ENCODE measurements at regions not wholly inside any gene's neighbourhood (a gene's known extent, or its start where the extent isn't known, plus 50 kb on each side); places are given as distances from the start of the nearest gene placed in this dataset.
"Not testable (repeated sequence)": the region's sequence is repeated elsewhere in the genome, so short reads cannot be mapped to it uniquely, and the experiment has no call there.

DNA sequence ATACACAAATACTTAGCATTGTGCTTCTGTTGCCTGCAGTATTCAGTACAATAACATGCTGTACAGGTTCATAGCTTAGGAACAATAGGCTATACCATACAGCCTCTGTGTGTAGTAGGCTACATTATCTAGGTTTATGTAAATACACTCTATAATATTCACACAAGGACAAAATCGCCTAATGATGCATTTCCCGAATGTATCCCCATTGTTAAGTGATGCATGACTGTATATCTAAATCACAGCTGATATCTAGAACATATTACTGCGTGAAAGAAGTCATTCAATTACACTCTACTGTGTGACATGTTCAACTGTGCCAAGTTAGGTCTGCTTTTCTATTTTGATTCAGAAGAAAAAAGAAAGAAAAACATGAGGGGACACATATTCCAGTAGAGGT is 633.5 kb downstream of the RFPL4B start:
- no peak for DNase-seq (ENCODE audit: low read depth in 2 of 2)

DNA sequence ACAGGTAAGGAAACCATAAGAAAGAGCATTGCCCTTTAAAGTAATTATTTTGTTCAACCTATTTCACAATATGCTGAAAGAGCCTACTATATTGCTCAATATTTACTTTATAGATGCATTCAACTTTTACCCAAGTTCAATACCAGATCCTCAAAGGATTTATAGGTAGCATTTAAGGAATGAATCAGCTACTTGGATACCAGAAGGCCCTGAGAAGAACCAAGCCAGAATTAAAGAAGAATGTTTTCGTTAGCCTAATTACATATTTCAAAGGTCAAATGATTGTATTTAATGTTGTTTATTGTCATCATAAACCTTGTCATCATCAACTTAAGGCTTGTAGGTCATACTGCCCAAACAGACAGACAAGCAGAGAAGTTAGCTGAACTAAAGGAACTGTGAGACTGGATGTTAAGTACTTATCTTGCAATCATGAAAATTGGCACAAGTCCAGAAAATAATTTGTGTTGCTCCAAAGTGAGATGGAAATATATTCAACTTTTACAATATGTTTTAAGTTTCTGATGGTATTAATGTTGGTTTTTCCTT is 636.7 kb downstream of the RFPL4B start:
- DNase-seq (ENCODE audit: low read depth in 2 of 2) = no peak

DNA sequence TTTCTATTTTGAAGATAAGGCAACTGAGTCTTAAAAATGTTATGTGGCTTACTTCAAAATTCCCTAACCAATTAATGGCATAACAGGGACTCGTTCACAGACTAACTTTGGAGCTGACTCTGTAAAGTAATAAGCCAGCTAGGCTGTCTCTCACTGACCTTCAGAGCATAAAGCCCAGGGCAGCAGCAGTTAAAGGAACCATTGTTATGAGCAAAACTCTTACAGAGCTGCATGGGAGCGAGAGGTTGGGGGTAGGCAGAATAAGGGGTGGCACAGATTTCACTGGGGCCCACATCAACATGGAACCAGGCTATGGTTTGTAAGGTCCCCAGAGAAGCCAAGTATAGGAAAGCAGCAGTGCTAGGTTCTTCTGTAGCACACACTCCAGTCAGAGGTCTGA is 637.8 kb downstream of the RFPL4B start:
- no peak for DNase-seq (ENCODE audit: low read depth in 2 of 2)

DNA sequence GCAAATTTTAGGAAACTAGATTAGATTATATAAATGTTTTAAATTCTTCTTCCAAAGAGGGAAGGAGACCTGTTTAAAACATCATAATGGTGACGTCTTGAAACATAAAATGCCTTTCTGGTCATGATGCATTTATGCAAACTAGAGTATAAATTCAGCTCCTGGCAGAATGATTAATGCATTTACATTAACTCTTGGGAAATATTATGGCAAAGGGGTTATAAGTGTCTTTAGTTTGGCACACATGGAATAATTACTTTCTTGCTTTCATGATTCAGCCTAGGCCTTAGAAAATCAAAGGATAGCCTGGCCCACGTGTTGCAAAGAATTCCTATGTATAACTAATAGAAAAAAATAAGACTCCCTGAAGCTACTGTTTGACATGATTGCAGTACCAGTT is 639.2 kb downstream of the RFPL4B start:
- no peak for DNase-seq (ENCODE audit: low read depth in 2 of 2)

DNA sequence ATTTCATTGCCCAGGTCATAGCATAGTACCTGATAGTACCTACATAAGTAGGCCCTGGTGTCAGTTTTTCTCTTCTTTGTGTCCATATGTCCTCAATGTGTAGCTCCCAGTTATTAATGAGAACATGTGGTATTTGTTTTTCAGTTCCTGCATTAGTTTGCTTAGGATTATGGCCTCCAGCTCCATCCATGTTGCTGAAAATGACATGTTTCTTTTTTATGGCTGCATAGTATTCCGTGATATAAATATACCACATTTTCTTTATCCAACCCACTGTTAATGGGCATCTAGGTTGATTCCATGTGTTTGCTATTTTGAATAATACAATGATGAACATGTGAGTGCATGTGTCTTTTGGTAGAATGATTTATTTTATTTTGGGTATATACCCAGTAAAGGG is 641.6 kb downstream of the RFPL4B start:
- DNase-seq (ENCODE audit: low read depth in 2 of 2) = no peak

DNA sequence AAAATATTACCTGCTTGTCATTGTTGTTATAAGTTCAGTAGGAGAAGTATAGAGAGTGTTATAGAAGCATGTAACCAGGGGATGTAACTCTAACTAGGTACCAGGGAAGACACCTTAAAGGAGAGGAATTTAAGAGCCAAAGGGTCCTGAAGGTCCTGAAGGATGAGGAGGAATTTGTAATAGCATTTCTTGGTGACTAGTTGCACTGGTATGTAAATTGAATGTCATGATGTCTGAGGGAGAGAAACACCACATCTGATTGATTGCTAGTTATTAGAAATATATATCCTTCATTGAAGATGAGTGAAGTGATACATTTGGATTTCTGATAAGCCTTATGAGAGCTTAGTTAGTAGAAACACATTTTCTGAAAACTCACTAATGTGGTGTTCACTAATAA is 643.8 kb downstream of the RFPL4B start:
- no peak for DNase-seq (ENCODE audit: low read depth in 2 of 2)

DNA sequence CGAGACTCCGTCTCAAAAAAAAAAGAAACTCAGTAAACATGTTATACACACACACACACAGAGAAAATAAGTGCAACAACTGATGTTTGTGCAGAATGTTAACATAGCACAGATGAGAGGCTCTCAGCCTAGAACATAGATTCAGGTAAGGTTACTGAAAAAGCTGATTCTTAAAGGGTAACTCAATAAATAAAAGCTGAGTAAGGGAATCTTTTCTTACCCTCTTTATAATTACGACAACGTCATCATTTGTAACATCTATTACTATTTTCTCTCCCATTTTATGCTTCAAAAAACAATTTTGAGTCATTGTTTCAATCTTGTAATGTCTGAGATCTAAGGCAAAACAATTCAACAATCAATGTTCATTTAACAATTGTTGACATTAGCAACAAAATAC is 644.8 kb downstream of the RFPL4B start:
- DNase-seq (ENCODE audit: low read depth in 2 of 2) = no peak

DNA sequence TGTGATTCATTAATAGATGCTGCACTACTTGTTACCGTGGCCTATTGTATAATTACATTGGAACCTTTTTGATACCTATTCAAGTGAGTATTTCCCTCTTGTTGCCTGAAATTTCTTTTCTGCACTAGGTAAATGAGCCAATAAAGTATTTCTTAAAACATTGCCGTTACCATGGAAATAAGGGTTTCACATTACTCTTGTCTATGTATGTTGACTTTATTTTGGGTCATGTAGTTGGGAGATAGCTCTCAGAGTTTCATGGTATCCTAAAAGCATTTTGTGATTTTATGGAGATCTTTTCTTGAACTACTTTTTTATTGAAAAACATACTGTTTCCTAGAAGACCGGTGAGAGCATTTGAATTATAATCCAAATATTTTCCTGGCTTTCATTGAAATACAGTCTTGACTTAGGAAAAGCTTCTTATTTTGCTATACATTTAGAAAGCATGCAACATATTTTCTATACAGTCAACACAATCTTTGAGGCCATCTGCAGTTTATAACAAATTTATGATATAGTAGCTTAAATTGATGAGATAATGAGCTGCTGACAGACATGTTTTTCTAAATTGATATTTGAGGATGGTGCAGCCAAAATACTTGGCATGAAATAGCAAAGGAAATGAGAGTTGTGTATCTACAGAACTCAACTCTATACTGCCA is 650.4 kb downstream of the RFPL4B start:
- DNase-seq (ENCODE audit: low read depth in 2 of 2) = no peak

DNA sequence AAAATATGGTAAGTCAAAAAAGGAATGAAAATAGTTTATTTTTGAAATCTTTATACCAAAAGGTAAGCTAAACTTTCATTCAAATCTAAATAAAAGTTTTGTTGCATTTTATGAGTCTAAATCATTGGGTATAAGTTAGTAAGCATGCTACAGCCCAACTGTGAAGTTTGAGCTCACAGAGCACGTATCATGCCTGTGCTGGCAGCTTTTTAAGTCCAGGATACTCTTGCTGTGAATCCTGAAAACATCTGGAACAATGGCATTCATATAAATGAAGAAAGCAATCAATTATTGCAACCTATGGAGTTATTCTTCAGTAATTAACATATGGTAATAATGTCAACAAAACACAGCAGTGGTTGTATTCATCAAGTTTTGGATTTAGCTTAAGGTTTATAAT is 656.9 kb downstream of the RFPL4B start:
- no peak for DNase-seq (ENCODE audit: low read depth in 2 of 2)

DNA sequence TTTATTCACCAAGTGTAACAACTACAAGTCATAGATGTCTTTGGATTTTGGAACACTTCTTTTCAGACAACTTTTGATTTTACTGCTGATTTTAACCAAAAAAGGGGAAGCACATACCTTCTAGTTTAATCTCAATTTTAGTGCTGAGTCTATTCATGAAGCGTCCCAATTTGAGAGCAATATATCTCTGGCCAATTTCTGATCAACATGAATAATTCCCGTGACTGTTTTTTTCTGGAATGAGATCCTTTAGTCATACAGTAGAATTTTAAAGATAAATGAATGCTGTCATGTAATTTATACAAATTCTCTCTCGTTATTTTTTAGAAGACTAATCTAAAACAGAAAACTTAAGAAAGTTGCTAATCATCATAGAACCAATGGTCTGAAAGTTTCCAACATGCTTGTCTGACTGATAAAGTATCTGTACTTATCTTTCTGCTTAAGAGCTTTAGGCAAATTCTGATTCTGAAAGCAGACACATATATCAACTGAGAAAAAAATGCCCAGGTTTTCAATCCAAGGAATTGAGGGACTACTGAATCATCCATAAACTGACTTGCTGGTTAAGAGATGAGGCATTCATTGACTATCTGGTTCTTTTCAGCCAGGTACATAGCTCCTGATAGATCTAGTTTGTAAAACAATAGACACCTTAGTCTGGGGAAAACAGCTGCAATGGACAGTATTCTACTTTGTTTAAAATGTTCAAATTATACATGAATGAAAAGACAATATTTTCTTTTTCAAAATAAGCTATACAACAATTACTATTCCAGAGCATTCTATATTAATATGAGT is 657.5 kb downstream of the RFPL4B start:
- no peak for DNase-seq (ENCODE audit: low read depth in 2 of 2)

DNA sequence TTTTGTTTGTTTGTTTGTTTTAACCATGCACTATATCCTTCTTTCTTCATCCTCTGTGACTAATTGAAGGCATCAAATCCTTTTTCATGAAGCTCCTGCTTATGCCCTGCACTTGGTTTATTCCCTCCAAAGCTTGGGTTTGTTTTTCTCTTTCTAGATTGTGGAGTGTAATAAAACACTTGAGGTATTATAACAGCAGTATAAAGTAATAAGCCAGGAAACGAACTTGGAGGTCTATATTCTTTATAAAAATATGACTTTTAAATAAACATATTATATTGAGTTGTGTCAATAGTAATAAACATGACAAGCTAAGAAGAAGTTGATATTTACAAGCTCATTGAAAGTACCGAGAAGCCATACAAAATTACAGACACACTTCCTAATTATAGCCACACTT is 659.4 kb downstream of the RFPL4B start:
- DNase-seq (ENCODE audit: low read depth in 2 of 2) = no peak

DNA sequence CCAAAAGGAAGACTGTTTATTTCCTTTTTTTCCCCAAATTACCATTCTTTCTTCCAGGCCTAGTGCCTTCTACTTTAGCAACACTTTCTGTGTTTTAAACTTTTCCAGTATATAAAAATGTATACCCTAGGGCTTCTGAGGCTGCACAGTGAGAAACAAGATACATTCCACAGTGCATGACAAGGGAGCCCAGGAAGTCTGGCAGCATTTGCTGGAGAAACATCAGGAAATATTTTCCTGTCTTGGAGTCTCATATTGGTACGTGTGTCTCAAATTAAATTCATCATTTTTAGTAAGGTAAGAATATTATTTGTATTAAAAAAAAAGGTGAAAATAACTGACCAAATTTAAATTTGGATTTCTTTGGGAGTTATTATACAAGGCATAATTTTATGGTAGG is 662.6 kb downstream of the RFPL4B start:
- no peak for DNase-seq (ENCODE audit: low read depth in 2 of 2)

DNA sequence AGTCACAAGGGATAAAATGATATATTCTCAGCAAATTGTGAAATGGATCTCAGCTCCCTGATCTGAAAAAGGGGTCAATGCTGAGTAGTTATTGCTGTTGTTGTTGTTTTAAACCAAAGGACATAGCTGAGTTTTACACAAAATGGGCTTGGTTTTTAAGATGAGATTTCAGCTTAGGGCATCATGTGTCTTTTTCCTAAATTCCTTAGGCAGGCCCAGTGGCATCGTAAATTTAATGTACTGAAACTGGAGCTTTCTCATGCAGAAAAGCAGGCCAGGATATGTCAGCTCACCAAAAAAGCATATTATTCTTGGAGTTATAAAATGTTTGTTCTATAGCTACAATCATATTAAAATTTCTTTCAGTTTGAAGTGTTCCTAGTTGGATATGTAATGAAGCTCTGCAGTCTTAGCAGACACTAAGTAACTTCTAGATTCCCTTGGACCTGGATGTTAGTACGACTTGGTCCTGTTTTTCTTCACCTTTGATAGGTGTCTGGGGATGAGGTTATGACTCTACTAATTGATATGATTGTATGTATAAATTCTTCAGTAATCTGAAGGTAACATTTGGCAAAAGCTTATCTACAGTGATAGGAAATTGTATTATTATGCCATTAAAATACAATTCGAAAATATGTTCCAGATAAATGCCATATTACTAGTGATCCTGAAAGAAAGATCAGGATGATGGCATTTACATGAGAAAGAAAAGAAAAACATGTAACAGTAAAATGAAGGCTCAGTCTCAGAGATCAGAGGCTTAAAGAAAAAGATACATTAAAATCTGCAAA is 663.3 kb downstream of the RFPL4B start:
- DNase-seq (ENCODE audit: low read depth in 2 of 2) = no peak

DNA sequence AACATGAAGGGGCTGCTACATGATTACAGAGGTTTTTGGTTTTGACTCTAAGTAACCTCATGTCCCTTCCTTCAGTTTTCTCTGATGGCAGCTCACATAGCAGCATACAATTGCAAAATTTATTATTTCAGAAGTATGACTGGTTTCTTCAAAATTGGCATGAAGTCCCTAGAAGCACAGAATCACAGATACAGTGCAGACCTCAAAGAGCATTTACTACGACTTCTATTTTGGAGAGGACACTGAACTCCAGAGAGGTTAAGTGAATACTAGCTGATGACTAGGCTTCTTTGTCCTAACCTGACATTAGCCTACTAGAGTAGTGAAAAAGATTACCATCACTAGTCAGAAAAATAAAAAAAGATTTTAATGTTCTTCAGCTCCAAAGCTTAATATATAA is 664.3 kb downstream of the RFPL4B start:
- DNase-seq (ENCODE audit: low read depth in 2 of 2) = no peak

DNA sequence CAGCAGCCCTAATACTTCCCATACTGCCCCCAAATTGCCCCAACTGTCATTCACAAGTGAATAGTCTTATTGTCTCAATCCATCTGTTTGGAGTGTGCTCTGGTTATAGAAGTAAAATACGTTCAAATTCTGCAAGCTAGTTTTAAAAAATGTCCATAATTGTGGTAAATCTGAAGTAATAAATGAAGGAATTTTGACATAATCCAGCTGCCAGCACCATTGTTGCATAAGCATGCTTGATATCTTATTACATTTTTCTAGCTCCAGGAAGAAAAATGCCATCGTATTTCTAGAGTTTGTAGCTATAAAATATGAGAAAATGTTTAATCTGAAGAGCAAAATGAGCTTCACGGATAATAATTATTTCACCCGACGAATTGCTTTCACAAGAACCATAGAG is 664.7 kb downstream of the RFPL4B start:
- DNase-seq (ENCODE audit: low read depth in 2 of 2) = no peak

DNA sequence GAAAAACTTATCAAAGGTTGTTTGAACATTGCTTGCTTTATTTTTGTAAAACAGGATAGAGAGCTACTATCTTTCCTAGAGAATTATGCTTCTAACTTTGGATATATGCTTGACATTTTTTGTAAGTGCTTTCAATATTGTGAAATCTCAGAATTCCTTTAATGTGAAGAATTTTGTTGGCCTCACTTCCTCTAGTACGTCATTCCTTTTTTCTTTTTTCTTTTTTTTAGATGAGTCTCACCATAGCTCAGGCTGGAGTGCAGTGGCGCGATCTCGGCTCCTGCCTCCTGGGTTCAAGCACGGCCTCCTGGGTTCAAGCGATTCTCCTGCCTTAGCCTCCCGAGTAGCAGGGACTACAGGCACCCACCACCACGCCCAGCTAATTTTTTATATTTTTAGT is 668.1 kb downstream of the RFPL4B start:
- DNase-seq (ENCODE audit: low read depth in 2 of 2) = no peak

DNA sequence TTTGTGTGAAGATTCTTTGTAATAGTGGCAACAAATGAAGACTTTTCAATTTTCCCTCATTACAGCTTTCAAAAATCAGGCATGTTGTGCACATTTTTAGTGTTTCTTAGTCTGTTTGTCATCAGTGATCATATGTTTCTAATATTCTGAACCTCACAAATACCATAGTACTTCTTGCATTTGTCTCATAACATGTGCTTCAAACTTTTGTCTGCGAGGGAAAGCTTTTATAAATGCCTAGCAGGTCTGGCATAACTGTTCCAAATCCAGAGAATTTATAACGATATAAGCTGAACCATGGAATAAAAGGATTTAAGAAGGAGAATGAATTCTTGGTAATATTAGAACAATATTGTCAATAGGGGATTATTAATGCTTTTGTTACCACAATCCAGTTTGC is 670.2 kb downstream of the RFPL4B start:
- DNase-seq (ENCODE audit: low read depth in 2 of 2) = no peak

DNA sequence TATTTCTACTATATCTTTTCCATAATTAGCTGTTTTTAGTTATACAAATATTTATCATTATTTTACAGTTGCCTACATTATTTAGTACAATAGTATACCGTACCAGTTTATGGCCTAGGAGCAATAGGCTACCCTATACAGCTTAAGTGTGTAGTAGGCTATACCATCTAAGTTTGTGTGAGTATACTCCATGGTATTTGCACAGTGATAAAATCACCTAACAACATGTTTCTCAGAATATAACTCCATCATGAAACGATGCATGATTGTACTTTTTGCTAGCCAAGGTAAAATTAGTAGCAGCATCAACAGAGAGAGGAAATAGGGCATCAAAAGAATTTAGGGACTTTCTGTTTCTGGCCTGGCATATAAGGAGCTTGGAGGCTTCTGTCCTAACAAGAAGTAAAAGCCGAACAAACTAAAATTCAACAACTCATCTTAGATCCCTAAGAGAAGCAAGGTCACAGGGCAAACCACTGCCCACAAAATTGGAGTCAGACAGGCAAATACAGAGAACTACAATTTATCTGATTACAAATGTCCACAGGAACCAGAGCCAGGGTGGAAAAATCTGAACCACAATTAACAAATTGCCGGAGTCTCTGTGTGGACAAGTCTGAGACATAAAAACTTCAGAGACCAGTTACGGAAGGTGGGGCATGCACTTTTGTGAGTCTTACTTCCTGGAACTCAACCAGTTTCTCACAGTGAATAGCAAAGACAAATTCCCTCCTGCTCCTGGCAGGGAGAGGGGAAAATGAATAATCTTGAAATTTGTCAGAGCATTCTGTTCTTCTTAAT is 671.4 kb downstream of the RFPL4B start:
- no peak for DNase-seq (ENCODE audit: low read depth in 2 of 2)

DNA sequence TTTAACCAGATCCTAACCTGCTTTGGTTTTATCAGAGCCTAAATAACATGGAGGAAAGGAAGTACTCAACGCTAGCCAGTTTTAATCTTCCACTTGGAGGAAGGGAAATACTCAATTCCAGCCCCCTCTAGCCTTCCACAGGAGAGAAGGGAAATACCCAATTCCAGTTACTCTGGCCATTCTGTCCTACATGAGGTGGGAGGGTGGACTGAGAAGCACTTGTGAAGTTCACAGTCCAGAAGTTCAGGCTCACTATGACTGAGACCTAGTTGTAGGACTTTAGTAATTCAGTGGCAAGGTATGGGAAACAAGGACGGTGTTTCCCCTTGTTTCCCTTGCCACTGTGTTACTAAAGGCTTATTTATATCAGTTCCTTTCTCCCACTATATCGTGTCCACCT is 672.0 kb downstream of the RFPL4B start:
- DNase-seq (ENCODE audit: low read depth in 2 of 2) = no peak

DNA sequence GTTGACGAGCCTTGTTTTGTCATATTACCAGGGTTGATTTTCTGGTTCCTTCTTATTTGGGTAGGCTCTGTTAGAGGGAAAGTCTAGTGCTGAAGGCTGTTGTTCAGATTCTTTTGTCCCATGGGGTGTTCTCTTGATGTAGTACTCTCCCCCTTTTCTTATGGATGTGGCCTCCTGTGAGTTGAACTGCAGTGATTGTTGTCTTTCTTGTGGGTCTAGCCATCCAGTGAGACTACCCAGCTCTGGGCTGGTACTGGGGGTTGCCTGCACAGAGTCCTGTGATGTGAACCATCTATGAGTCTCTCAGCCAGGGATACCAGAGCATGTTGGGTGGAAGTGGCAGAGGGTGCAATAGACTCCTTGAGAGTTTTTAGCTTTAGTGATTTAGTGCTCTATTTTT is 680.6 kb downstream of the RFPL4B start:
- DNase-seq (ENCODE audit: low read depth in 2 of 2) = no peak

DNA sequence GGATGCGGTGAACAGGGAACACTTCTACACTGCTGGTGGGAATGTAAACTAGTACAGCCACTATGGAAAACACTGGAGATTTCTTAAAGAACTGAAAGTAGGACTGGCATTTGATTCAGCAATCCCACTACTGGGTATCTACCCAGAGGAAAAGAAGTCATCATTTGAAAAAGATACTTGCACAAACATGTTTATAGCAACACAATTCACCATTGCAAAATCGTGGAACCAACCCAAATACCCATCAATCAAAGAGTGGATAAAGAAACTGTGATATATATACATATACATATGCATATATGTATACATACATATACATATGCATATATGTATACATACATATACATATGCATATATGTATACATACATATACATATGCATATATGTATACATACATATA is 682.0 kb downstream of the RFPL4B start:
- DNase-seq (ENCODE audit: low read depth in 2 of 2) = not testable (repeated sequence)

Data from stimulated activated CD8-positive, alpha-beta memory T cell treated with anti-CD3 and anti-CD28 coated beads, Interleukin-15, amount 100 ng/mL, for 48 hours (primary cell).